Subcutaneous abdominal adipose tissue (tissue), 5 donors: ENCODE measurements at regions not wholly inside any gene's neighbourhood (a gene's known extent, or its start where the extent isn't known, plus 50 kb on each side); places are given as distances from the start of the nearest gene placed in this dataset.
"Not testable (repeated sequence)": the region's sequence is repeated elsewhere in the genome, so short reads cannot be mapped to it uniquely, and the experiment has no call there.

Source experiments
- H3K27ac ChIP-seq: one replicate; pipeline ENCODE4 v1.7.0; 2013; ENCODE audit warnings: low read depth, mild to moderate bottlenecking, inconsistent platforms, low read length, moderate library complexity
- H3K27me3 ChIP-seq, 5 donors: one replicate each; pipeline ENCODE4 v1.7.0; 2013; ENCODE audit warnings: low read length in 5 of 5, inconsistent platforms in 1 of 5; ENCODE audit not compliant: control insufficient read depth in 5 of 5, insufficient read depth in 4 of 5
- H3K36me3 ChIP-seq, 5 donors: one replicate each; pipeline ENCODE4 v1.7.0; 2013; ENCODE audit warnings: low read length in 5 of 5; ENCODE audit not compliant: control insufficient read depth in 5 of 5, insufficient read depth in 5 of 5
- H3K4me1 ChIP-seq, 5 donors: one replicate each; pipeline ENCODE4 v1.7.0; 2013; ENCODE audit warnings: low read length in 5 of 5, mild to moderate bottlenecking in 3 of 5, moderate library complexity in 1 of 5; ENCODE audit not compliant: control insufficient read depth in 5 of 5, insufficient read depth in 5 of 5
- H3K4me3 ChIP-seq, 5 donors: one replicate each; pipeline ENCODE4 v1.7.0; 2013; ENCODE audit warnings: low read length in 5 of 5, low read depth in 1 of 5
- H3K9ac ChIP-seq, 5 donors: one replicate each; pipeline ENCODE4 v1.7.0; 2013; ENCODE audit warnings: low read length in 5 of 5, mild to moderate bottlenecking in 4 of 5, moderate library complexity in 3 of 5
- H3K9me3 ChIP-seq, 5 donors: one replicate each; pipeline ENCODE4 v1.7.0; 2013; ENCODE audit warnings: low read length in 5 of 5; ENCODE audit not compliant: control insufficient read depth in 5 of 5
- donor health status: healthy.
- donor health status: healthy.
- donor health status: healthy.
- donor health status: healthy.
- donor health status: healthy.

DNA sequence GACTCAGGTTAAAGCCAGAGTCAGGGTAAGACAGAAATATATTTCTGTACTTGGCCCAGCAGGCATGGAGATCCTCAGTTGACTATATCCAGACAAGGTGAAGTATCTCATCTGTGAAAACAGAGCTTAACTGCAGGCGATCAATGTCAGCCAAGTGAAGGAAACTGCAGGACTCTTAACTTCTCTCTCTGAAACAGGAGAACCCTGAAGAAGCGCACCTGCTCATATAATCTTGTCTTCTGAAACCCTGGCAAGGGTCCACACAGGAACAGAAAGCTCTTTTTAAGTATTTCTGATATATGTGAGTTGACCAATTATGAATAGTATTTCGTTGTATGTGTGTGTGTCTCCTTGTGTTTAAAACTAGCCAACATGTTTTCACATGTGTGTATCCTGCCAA is 504.8 kb upstream of the SLITRK5 start:
- H3K4me3 ChIP-seq: no peak overlapping the region

GRCh38 chr13:87168390-87168789 is 502.8 kb upstream of the SLITRK5 start:
- no peak overlapping the region for H3K9ac ChIP-seq
- no peaks in the 10 kb centered on the region for H3K4me1 ChIP-seq
- H3K27ac ChIP-seq: no peak overlapping the region
- H3K36me3 ChIP-seq: no peaks in the 10 kb centered on the region
- no peaks in the 10 kb centered on the region for H3K27me3 ChIP-seq
- H3K4me3 ChIP-seq: no peak overlapping the region
- peaks cover 0 to 3% (median 0%) of the 10 kb centered on the region in 5 donors for H3K9me3 ChIP-seq

More for the DNA sequence above, 504.8 kb upstream of the SLITRK5 start:
- Histone ChIP-seq H3K9me3 (peaks cover 0 to 3% (median 0%) of the 10 kb centered on the region in 5 donors), H3K9ac (no peak overlapping the region), H3K4me1 (no peaks in the 10 kb centered on the region), H3K27ac (no peak overlapping the region), H3K27me3 (no peaks in the 10 kb centered on the region), H3K36me3 (no peaks in the 10 kb centered on the region)

GRCh38 chr13:87169337-87169736 is 501.8 kb upstream of the SLITRK5 start:
- Histone ChIP-seq H3K36me3 (no peaks in the 10 kb centered on the region), H3K9me3 (peaks cover 0 to 3% (median 0%) of the 10 kb centered on the region in 5 donors), H3K27ac (no peak overlapping the region), H3K4me3 (no peak overlapping the region), H3K27me3 (no peaks in the 10 kb centered on the region), H3K9ac (no peak overlapping the region), H3K4me1 (no peaks in the 10 kb centered on the region)

DNA sequence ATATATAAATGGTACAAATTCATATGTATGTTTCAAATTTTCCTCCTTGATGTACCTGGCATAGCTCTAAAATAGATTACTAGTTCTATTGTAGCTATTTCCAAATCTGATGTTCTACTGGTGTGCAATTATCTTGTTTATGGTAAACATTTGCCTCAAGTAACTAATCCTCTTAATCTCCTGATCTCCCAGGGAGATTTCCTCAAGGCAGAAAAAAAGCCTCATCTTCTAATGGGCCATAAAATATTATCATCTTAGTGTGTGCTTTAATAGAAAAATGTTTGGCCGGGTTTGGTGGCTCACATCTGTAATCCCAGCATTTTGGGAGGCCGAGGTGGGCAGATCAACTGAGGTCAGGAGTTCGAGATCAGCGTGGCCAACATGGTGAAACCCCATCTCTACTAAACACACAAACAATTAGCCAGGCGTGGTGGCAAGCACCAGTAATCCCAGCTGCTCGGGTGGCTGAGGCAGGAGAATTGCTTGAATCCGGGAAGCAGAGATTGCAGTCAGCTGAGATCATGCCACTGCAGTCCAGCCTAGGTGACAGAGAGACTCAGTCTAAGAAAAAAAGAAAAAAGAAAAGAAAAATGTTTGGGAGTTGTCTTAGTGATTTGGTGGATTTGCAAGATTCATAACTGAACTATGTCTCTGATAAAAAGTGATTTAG is 498.9 kb upstream of the SLITRK5 start:
- no peaks in the 10 kb centered on the region for H3K4me1 ChIP-seq
- H3K9ac ChIP-seq: no peak overlapping the region
- no peak overlapping the region for H3K27ac ChIP-seq
- H3K4me3 ChIP-seq: no peak overlapping the region
- H3K36me3 ChIP-seq: no peaks in the 10 kb centered on the region
- H3K27me3 ChIP-seq: no peaks in the 10 kb centered on the region
- H3K9me3 ChIP-seq: peaks cover 0 to 3% (median 0%) of the 10 kb centered on the region in 5 donors

DNA sequence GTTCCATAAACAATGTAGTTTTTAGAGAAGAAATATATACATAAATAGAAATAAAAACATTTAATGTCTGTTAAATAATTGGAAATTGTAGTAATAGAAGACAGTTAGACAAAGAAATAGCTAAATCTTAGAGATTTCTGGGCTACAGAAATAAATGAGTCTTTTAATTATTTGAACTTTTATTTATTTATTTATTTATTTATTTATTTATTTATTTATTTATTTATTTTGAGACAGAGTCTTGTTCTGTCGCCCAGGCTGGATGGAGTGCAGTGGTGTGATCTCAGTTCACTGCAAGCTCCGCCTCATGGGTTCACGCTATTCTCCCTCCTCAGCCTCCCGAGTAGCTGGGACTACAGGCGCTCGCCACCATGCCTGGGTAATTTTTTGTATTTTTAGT is 486.0 kb upstream of the SLITRK5 start:
- not testable (repeated sequence) for H3K27ac ChIP-seq, H3K9me3 ChIP-seq, H3K36me3 ChIP-seq, H3K4me3 ChIP-seq, H3K27me3 ChIP-seq, H3K9ac ChIP-seq, H3K4me1 ChIP-seq

GRCh38 chr13:87186647-87187046 is 484.5 kb upstream of the SLITRK5 start:
- not testable (repeated sequence) for H3K9me3 ChIP-seq

GRCh38 chr13:87191485-87191884 is 479.7 kb upstream of the SLITRK5 start:
- not testable (repeated sequence) for H3K4me1 ChIP-seq, H3K27ac ChIP-seq, H3K9me3 ChIP-seq, H3K4me3 ChIP-seq, H3K27me3 ChIP-seq, H3K36me3 ChIP-seq, H3K9ac ChIP-seq

More at GRCh38 chr13:87186647-87187046, 484.5 kb upstream of the SLITRK5 start:
- H3K9ac ChIP-seq, H3K4me1 ChIP-seq, H3K36me3 ChIP-seq, H3K27ac ChIP-seq, H3K4me3 ChIP-seq, H3K27me3 ChIP-seq: not testable (repeated sequence)

- H3K4me1 ChIP-seq: no peaks in the 10 kb centered on the region
- H3K9ac ChIP-seq: no peak overlapping the region
- no peak overlapping the region for H3K27ac ChIP-seq
- H3K4me3 ChIP-seq: no peak overlapping the region
- no peaks in the 10 kb centered on the region for H3K27me3 ChIP-seq
- no peaks in the 10 kb centered on the region for H3K9me3 ChIP-seq
- H3K36me3 ChIP-seq: no peaks in the 10 kb centered on the region
Observed at GRCh38 chr13:87198371-87198770, 472.8 kb upstream of the SLITRK5 start.

DNA sequence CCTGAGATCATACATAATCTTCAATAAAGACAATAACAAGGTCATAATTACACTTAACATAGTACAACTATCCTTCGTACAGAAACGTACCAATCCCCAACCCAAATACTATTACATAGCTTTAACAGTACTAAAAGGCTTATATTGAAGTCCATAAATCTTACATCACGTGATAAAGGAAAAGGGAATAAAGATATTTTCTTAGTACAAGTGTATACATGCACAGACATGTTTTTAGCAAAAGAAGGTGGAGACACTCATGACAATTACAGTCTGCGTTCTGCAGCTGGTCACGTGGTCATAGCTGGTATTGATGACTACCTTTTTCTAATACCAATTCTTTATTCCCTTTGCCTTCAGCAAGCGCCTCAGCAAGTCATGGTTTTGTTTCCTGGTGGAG is 464.5 kb upstream of the SLITRK5 start:
- H3K9ac ChIP-seq: no peak overlapping the region
- H3K4me1 ChIP-seq: no peaks in the 10 kb centered on the region
- H3K27ac ChIP-seq: no peak overlapping the region
- H3K4me3 ChIP-seq: no peak overlapping the region
- H3K36me3 ChIP-seq: no peaks in the 10 kb centered on the region
- no peaks in the 10 kb centered on the region for H3K27me3 ChIP-seq
- H3K9me3 ChIP-seq: no peaks in the 10 kb centered on the region

DNA sequence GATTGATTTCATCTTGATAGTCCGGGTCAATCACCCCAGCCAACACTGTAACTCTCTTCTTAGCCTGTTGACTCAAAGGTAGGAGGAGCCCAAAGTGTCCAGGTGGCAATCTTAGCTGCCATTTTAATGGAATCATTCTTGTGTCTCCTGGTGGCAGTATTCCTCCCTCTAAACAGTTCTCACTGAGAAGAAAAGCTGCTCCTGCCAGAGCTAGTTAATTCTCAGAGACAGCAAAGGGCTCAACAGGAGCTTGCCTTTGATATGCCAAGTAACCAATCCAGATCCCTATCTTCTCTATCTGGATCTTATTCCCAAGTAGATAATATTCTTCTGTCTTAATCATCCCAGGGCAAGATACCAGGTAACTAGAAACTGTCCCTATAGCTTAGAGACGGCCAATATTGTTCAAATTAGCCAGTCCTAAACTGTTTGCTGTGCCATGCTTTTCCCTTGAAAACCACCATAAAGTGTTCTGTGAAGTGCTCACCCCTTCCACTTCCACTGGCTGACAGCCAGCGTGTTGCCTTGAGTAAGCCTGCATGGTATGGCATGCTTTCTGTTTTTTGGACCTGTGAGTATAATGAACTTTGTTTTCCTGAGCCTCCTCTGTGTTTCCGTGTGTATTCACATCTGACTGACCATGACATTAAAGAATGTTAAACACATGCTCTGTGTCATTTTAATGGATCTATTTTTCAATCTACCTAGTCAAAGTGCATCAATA is 463.7 kb upstream of the SLITRK5 start:
- no peak overlapping the region for H3K27ac ChIP-seq
- H3K9me3 ChIP-seq: no peaks in the 10 kb centered on the region
- no peak overlapping the region for H3K9ac ChIP-seq
- no peaks in the 10 kb centered on the region for H3K27me3 ChIP-seq
- H3K36me3 ChIP-seq: no peaks in the 10 kb centered on the region
- H3K4me3 ChIP-seq: no peak overlapping the region
- H3K4me1 ChIP-seq: no peaks in the 10 kb centered on the region
